Retina (tissue), 1 donor: ENCODE measurements at regions not wholly inside any gene's neighbourhood (a gene's known extent, or its start where the extent isn't known, plus 50 kb on each side); places are given as distances from the start of the nearest gene placed in this dataset.

Experiments
- DNase-seq: peaks from one replicate; pipeline ENCODE4 v3.0.0-alpha.2; 2016

- no peak for DNase-seq
Observed at GRCh38 chr5:89282554-89283510, 399.8 kb upstream of the MEF2C start.

- DNase-seq, result no peak
Observed at GRCh38 chr5:89281766-89282553, 399.0 kb upstream of the MEF2C start.

- no peak for DNase-seq
Observed at GRCh38 chr5:89281211-89281610, 398.2 kb upstream of the MEF2C start.

- no peak for DNase-seq
Observed at GRCh38 chr5:89280103-89281037, 397.4 kb upstream of the MEF2C start.

GRCh38 chr5:89279391-89280036, 396.5 kb upstream of the MEF2C start:
- DNase-seq, result no peak

- no peak for DNase-seq
Observed at GRCh38 chr5:89277816-89278215, 394.8 kb upstream of the MEF2C start.

GRCh38 chr5:89276566-89277305, 393.8 kb upstream of the MEF2C start:
- no peak for DNase-seq

GRCh38 chr5:89275066-89275855, 392.3 kb upstream of the MEF2C start:
- DNase-seq, result no peak

GRCh38 chr5:89273289-89273688, 390.3 kb upstream of the MEF2C start:
- no peak for DNase-seq

- DNase-seq, result no peak
Observed at GRCh38 chr5:89270901-89271300, 387.9 kb upstream of the MEF2C start.

- no peak for DNase-seq
Observed at GRCh38 chr5:89269721-89270120, 386.7 kb upstream of the MEF2C start.

- no peak for DNase-seq
Observed at GRCh38 chr5:89268460-89268859, 385.5 kb upstream of the MEF2C start.

GRCh38 chr5:89267788-89268187, 384.8 kb upstream of the MEF2C start:
- DNase-seq, result no peak

GRCh38 chr5:89265511-89266179, 382.7 kb upstream of the MEF2C start:
- no peak for DNase-seq

- DNase-seq, result no peak
Observed at GRCh38 chr5:89263846-89264245, 380.9 kb upstream of the MEF2C start.

GRCh38 chr5:89262030-89262429, 379.0 kb upstream of the MEF2C start:
- no peak for DNase-seq

GRCh38 chr5:89260254-89260653, 377.3 kb upstream of the MEF2C start:
- DNase-seq, result no peak

- DNase-seq, result peak; percentile 4
Observed at GRCh38 chr5:89255845-89256463, 373.0 kb upstream of the MEF2C start.

- no peak for DNase-seq
Observed at GRCh38 chr5:89253666-89254352, 370.8 kb upstream of the MEF2C start.
